ENCODE measurements at regions not wholly inside any gene's neighbourhood (a gene's known extent, or its start where the extent isn't known, plus 50 kb on each side); places are given as distances from the start of the nearest gene placed in this dataset.

GRCh38 chr7:86301301-86301700 lies 342.4 kb upstream of the GRM3 start:
- Histone ChIP-seq H3K27me3 (no peaks in the 10 kb centered on the region), H4K20me1 (no peaks in the 10 kb centered on the region), H3K4me3 (no peak overlapping the region), H3K4me2 (no peak overlapping the region), H3K9me3 (no peaks in the 10 kb centered on the region), H3K36me3 (no peaks in the 10 kb centered on the region), H3K4me1 (no peaks in the 10 kb centered on the region), H3K9ac (no peak overlapping the region), H3K27ac (no peak overlapping the region)
- TF ChIP-seq Cebpa-rat (IDR thresholded peaks at IDR 0.05): no peak

GRCh38 chr7:86295526-86295925 lies 348.2 kb upstream of the GRM3 start:
- Histone ChIP-seq H3K27me3 (no peaks in the 10 kb centered on the region), H4K20me1 (no peaks in the 10 kb centered on the region), H3K4me2 (no peak overlapping the region), H3K9me3 (no peaks in the 10 kb centered on the region), H3K9ac (no peak overlapping the region), H3K4me3 (no peak overlapping the region), H3K4me1 (no peaks in the 10 kb centered on the region), H3K36me3 (no peaks in the 10 kb centered on the region), H3K27ac (no peak overlapping the region)
- no peak for TF ChIP-seq Cebpa-rat (IDR thresholded peaks at IDR 0.05)

GRCh38 chr7:86282014-86282682 lies 361.6 kb upstream of the GRM3 start:
- H4K20me1 ChIP-seq: no peaks in the 10 kb centered on the region
- H3K4me2 ChIP-seq: no peak overlapping the region
- no peak overlapping the region for H3K27ac ChIP-seq
- no peak for TF ChIP-seq Cebpa-rat (IDR thresholded peaks at IDR 0.05)
- no peaks in the 10 kb centered on the region for H3K4me1 ChIP-seq
- no peaks in the 10 kb centered on the region for H3K27me3 ChIP-seq
- H3K9me3 ChIP-seq: no peaks in the 10 kb centered on the region
- no peak overlapping the region for H3K9ac ChIP-seq
- no peaks in the 10 kb centered on the region for H3K36me3 ChIP-seq
- no peak overlapping the region for H3K4me3 ChIP-seq

GRCh38 chr7:86280150-86280549 lies 363.6 kb upstream of the GRM3 start:
- H3K9me3 ChIP-seq: no peaks in the 10 kb centered on the region
- H3K9ac ChIP-seq: no peak overlapping the region
- no peaks in the 10 kb centered on the region for H3K36me3 ChIP-seq
- no peaks in the 10 kb centered on the region for H3K4me1 ChIP-seq
- H3K27ac ChIP-seq: no peak overlapping the region
- no peak overlapping the region for H3K4me2 ChIP-seq
- no peak for TF ChIP-seq Cebpa-rat (IDR thresholded peaks at IDR 0.05)
- no peaks in the 10 kb centered on the region for H3K27me3 ChIP-seq
- no peaks in the 10 kb centered on the region for H4K20me1 ChIP-seq
- H3K4me3 ChIP-seq: no peak overlapping the region

GRCh38 chr7:86262781-86263180 lies 380.9 kb upstream of the GRM3 start:
- H3K27me3 ChIP-seq: no peaks in the 10 kb centered on the region
- H4K20me1 ChIP-seq: no peaks in the 10 kb centered on the region
- H3K9me3 ChIP-seq: no peaks in the 10 kb centered on the region
- TF ChIP-seq Cebpa-rat (IDR thresholded peaks at IDR 0.05): no peak
- no peak overlapping the region for H3K9ac ChIP-seq
- no peaks in the 10 kb centered on the region for H3K36me3 ChIP-seq
- no peak overlapping the region for H3K27ac ChIP-seq
- no peaks in the 10 kb centered on the region for H3K4me1 ChIP-seq
- no peak overlapping the region for H3K4me2 ChIP-seq
- H3K4me3 ChIP-seq: no peak overlapping the region

- no peaks in the 10 kb centered on the region for H3K4me1 ChIP-seq
- H3K9ac ChIP-seq: no peak overlapping the region
- TF ChIP-seq Cebpa-rat (IDR thresholded peaks at IDR 0.05): no peak
- H3K4me3 ChIP-seq: no peak overlapping the region
- H3K27ac ChIP-seq: no peak overlapping the region
- H3K4me2 ChIP-seq: no peak overlapping the region
- H3K9me3 ChIP-seq: no peaks in the 10 kb centered on the region
- no peaks in the 10 kb centered on the region for H4K20me1 ChIP-seq
- H3K36me3 ChIP-seq: no peaks in the 10 kb centered on the region
- H3K27me3 ChIP-seq: no peaks in the 10 kb centered on the region
Observed at GRCh38 chr7:86257894-86258293, 385.8 kb upstream of the GRM3 start.

- H3K27me3 ChIP-seq: no peaks in the 10 kb centered on the region
- H4K20me1 ChIP-seq: no peaks in the 10 kb centered on the region
- no peak overlapping the region for H3K9ac ChIP-seq
- H3K4me2 ChIP-seq: no peak overlapping the region
- no peaks in the 10 kb centered on the region for H3K9me3 ChIP-seq
- no peak for TF ChIP-seq Cebpa-rat (IDR thresholded peaks at IDR 0.05)
- no peaks in the 10 kb centered on the region for H3K4me1 ChIP-seq
- H3K27ac ChIP-seq: no peak overlapping the region
- no peaks in the 10 kb centered on the region for H3K36me3 ChIP-seq
- no peak overlapping the region for H3K4me3 ChIP-seq
Observed at GRCh38 chr7:86252406-86252805, 391.3 kb upstream of the GRM3 start.

GRCh38 chr7:86248977-86249376 lies 394.7 kb upstream of the GRM3 start:
- no peaks in the 10 kb centered on the region for H3K36me3 ChIP-seq
- no peak overlapping the region for H3K4me3 ChIP-seq
- H3K27me3 ChIP-seq: no peaks in the 10 kb centered on the region
- no peaks in the 10 kb centered on the region for H4K20me1 ChIP-seq
- H3K4me2 ChIP-seq: no peak overlapping the region
- no peak overlapping the region for H3K9ac ChIP-seq
- no peak overlapping the region for H3K27ac ChIP-seq
- no peak for TF ChIP-seq Cebpa-rat (IDR thresholded peaks at IDR 0.05)
- no peaks in the 10 kb centered on the region for H3K9me3 ChIP-seq
- H3K4me1 ChIP-seq: no peaks in the 10 kb centered on the region

- Histone ChIP-seq H3K36me3 (no peaks in the 10 kb centered on the region), H3K9me3 (no peaks in the 10 kb centered on the region)
Observed at GRCh38 chr7:86243171-86243570, 400.5 kb upstream of the GRM3 start.

GRCh38 chr7:86226191-86226590 lies 417.5 kb upstream of the GRM3 start:
- no peaks in the 10 kb centered on the region for H3K27me3 ChIP-seq
- H4K20me1 ChIP-seq: no peaks in the 10 kb centered on the region

More at GRCh38 chr7:86243171-86243570, 400.5 kb upstream of the GRM3 start:
- H3K4me3 ChIP-seq: no peak overlapping the region
- no peaks in the 10 kb centered on the region for H4K20me1 ChIP-seq
- H3K4me1 ChIP-seq: no peaks in the 10 kb centered on the region
- no peak overlapping the region for H3K9ac ChIP-seq
- TF ChIP-seq Cebpa-rat (IDR thresholded peaks at IDR 0.05): no peak
- H3K27me3 ChIP-seq: no peaks in the 10 kb centered on the region
- no peak overlapping the region for H3K27ac ChIP-seq
- no peak overlapping the region for H3K4me2 ChIP-seq

GRCh38 chr7:86222806-86223205 lies 420.9 kb upstream of the GRM3 start:
- H3K9me3 ChIP-seq: peaks cover 23% of the 10 kb centered on the region; the same call in 1 of the 2 replicates
- H3K4me3 ChIP-seq: no peak overlapping the region
- H3K27me3 ChIP-seq: no peaks in the 10 kb centered on the region
- no peak overlapping the region for H3K9ac ChIP-seq
- no peak overlapping the region for H3K27ac ChIP-seq
- H3K36me3 ChIP-seq: no peaks in the 10 kb centered on the region
- TF ChIP-seq Cebpa-rat (IDR thresholded peaks at IDR 0.05): no peak
- H3K4me2 ChIP-seq: no peak overlapping the region
- H3K4me1 ChIP-seq: no peaks in the 10 kb centered on the region
- no peaks in the 10 kb centered on the region for H4K20me1 ChIP-seq

More at GRCh38 chr7:86226191-86226590, 417.5 kb upstream of the GRM3 start:
- no peak overlapping the region for H3K9ac ChIP-seq
- H3K36me3 ChIP-seq: no peaks in the 10 kb centered on the region
- no peak for TF ChIP-seq Cebpa-rat (IDR thresholded peaks at IDR 0.05)
- no peaks in the 10 kb centered on the region for H3K4me1 ChIP-seq
- no peak overlapping the region for H3K27ac ChIP-seq
- peaks cover 23% of the 10 kb centered on the region; the same call in 1 of the 2 replicates for H3K9me3 ChIP-seq
- no peak overlapping the region for H3K4me2 ChIP-seq
- no peak overlapping the region for H3K4me3 ChIP-seq

Measured in BLaER1 (cell line).